BE2C (cell line): ENCODE measurements at regions not wholly inside any gene's neighbourhood (a gene's known extent, or its start where the extent isn't known, plus 50 kb on each side); places are given as distances from the start of the nearest gene placed in this dataset.

ENCODE experiments used
- DNase-seq: peaks from one replicate; pipeline ENCODE4 v3.0.0-alpha.2; 2020
- H3K27me3 ChIP-seq: fragments of 250-450 bp; sonication (Bioruptor Pico); 2 replicates; pipeline ENCODE4 v1.5.1; 2020; ENCODE audit warnings: mild to moderate bottlenecking
- H3K36me3 ChIP-seq: fragments of 250-450 bp; sonication (Bioruptor Pico); 2 replicates; pipeline ENCODE4 v1.5.1; 2020; ENCODE audit warnings: mild to moderate bottlenecking
- H3K4me1 ChIP-seq: fragments of 250-450 bp; sonication (Bioruptor Pico); 2 replicates; pipeline ENCODE4 v1.5.1; 2020
- H3K4me3 ChIP-seq: 2 replicates; pipeline ENCODE4 v1.5.1; 2011; ENCODE audit warnings: low read depth, low read length
- H3K9me3 ChIP-seq: fragments of 250-450 bp; sonication (Bioruptor Pico); 2 replicates; pipeline ENCODE4 v1.5.1; 2020
- TF ChIP-seq, protein P1 (sequence below): IDR thresholded peaks from 2 replicates; pipeline ENCODE4 v1.5.1; 2012; ENCODE audit warnings: mild to moderate bottlenecking, low read depth, low read length

DNA sequence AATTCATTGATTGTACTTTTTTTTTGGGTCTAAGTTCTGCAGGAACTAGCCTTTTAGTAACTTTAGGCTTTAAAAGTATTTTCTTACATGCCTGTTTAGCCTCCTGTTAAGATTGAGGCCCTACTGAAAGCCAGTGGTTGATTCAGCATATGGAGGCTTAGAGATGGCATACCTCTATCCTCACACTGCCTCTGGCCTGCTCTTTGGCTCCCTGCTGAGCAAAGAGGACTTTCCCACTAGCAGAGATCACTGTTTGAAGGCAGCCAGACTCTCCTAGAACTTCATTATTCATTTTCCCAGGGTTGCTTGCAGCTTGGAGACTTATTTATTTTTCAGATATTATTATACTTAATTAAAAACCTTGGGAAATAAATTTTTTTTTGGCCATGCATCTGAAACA lies 405.6 kb upstream of the MEX3C start:
- TF ChIP-seq, protein P1, sequence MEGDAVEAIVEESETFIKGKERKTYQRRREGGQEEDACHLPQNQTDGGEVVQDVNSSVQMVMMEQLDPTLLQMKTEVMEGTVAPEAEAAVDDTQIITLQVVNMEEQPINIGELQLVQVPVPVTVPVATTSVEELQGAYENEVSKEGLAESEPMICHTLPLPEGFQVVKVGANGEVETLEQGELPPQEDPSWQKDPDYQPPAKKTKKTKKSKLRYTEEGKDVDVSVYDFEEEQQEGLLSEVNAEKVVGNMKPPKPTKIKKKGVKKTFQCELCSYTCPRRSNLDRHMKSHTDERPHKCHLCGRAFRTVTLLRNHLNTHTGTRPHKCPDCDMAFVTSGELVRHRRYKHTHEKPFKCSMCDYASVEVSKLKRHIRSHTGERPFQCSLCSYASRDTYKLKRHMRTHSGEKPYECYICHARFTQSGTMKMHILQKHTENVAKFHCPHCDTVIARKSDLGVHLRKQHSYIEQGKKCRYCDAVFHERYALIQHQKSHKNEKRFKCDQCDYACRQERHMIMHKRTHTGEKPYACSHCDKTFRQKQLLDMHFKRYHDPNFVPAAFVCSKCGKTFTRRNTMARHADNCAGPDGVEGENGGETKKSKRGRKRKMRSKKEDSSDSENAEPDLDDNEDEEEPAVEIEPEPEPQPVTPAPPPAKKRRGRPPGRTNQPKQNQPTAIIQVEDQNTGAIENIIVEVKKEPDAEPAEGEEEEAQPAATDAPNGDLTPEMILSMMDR = no peak
- no peak overlapping the region for H3K4me3 ChIP-seq
- no peaks in the 10 kb centered on the region for H3K9me3 ChIP-seq
- no peaks in the 10 kb centered on the region for H3K36me3 ChIP-seq
- H3K4me1 ChIP-seq = no peaks in the 10 kb centered on the region
- no peaks in the 10 kb centered on the region for H3K27me3 ChIP-seq
- no peak for DNase-seq

DNA sequence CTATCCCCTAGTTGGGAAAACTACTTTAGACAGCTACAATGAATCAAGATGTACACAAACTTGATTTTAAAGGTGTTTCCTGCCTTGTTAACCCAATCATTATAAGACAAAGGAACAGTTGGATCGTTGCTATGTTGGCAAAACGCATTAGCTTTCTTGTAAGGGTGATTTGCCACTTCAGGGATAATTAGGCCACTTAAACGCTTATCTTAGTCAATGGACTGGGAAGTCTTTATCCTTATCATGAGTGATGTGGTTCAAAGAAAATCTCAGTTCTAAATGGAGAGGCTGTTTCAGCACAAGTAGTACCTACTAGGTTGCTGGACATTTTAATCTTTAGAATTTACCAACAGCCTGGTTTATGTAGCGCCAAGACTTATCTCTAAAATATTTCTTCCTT lies 406.1 kb upstream of the MEX3C start:
- Histone ChIP-seq H3K27me3 (no peaks in the 10 kb centered on the region), H3K9me3 (no peaks in the 10 kb centered on the region), H3K4me3 (no peak overlapping the region), H3K36me3 (no peaks in the 10 kb centered on the region), H3K4me1 (no peaks in the 10 kb centered on the region)
- TF ChIP-seq, protein P1 = no peak
- DNase-seq = no peak

GRCh38 chr18:51610481-51610880 lies 413.0 kb upstream of the MEX3C start:
- no peak for DNase-seq
- Histone ChIP-seq H3K27me3 (no peaks in the 10 kb centered on the region), H3K9me3 (no peaks in the 10 kb centered on the region), H3K4me3 (no peak overlapping the region), H3K4me1 (no peaks in the 10 kb centered on the region), H3K36me3 (no peaks in the 10 kb centered on the region)
- TF ChIP-seq, protein P1 = no peak

GRCh38 chr18:51611326-51611725 lies 413.8 kb upstream of the MEX3C start:
- DNase-seq = no peak
- Histone ChIP-seq H3K27me3 (no peaks in the 10 kb centered on the region), H3K9me3 (no peaks in the 10 kb centered on the region), H3K4me3 (no peak overlapping the region), H3K4me1 (no peaks in the 10 kb centered on the region), H3K36me3 (no peaks in the 10 kb centered on the region)
- TF ChIP-seq, protein P1 = no peak

DNA sequence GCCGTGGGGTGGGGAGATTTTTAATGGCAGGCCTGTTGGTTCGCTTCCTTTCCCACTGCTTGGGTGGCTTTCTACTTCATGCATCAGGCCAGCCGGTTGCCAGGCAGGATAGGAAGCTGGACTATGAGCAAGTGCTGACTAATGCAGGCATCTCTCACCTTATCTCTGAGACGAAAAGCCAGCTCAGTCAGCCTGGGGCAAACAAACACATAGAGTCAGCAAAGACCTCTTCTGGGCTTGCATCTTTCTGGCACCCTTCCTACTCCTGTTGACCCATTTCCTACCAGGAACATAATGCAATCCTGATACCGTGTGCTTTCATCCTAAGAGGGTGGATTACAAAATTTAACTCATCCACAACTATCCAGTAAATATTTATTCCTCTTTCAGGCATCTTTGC lies 416.6 kb upstream of the MEX3C start:
- TF ChIP-seq, protein P1 = no peak
- no peaks in the 10 kb centered on the region for H3K4me1 ChIP-seq
- peak; percentile 28 for DNase-seq
- no peaks in the 10 kb centered on the region for H3K36me3 ChIP-seq
- H3K4me3 ChIP-seq = no peak overlapping the region
- H3K9me3 ChIP-seq = no peaks in the 10 kb centered on the region
- H3K27me3 ChIP-seq = no peaks in the 10 kb centered on the region

- TF ChIP-seq, protein P1 = no peak
- Histone ChIP-seq H3K36me3 (no peaks in the 10 kb centered on the region), H3K4me1 (no peaks in the 10 kb centered on the region), H3K27me3 (no peaks in the 10 kb centered on the region), H3K9me3 (no peaks in the 10 kb centered on the region), H3K4me3 (no peak overlapping the region)
- DNase-seq = no peak
Observed at GRCh38 chr18:51614967-51615571, 417.6 kb upstream of the MEX3C start.
